ENCODE measurements at regions not wholly inside any gene's neighbourhood (a gene's known extent, or its start where the extent isn't known, plus 50 kb on each side); places are given as distances from the start of the nearest gene placed in this dataset.
"Not testable (repeated sequence)": the region's sequence is repeated elsewhere in the genome, so short reads cannot be mapped to it uniquely, and the experiment has no call there.

DNA sequence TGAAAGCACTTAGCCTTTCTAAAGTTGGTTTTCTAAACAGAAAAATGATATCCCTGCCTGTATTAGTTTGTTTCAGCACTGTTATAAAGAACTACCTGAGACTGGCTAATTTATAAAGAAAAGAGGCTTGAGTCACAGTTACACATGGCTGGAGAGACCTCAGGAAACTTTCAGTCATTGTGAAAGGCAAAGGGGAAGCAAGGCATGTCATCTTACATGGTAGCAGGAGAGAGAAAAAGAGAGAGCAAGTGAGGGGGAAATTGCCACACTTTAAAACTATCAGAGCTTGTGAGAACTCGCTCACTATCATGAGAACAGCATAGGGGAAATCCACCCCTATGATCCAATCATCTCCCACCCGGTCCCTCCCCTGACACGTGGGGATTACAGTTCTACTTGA, 64.9 kb downstream of the FAM170A start:
- Mint-ChIP-seq H3K9me3 (peaks cover 28% of the 10 kb centered on the region), H3K4me3 (no peak overlapping the region), H3K27me3 (ENCODE audit: low read depth, poor library complexity) (no peaks in the 10 kb centered on the region), H3K4me1 (no peaks in the 10 kb centered on the region), H3K36me3 (ENCODE audit: low read depth) (peaks cover 5% of the 10 kb centered on the region), H3K27ac (no peak overlapping the region)
- DNase-seq = no peak
- TF ChIP-seq, protein P1, sequence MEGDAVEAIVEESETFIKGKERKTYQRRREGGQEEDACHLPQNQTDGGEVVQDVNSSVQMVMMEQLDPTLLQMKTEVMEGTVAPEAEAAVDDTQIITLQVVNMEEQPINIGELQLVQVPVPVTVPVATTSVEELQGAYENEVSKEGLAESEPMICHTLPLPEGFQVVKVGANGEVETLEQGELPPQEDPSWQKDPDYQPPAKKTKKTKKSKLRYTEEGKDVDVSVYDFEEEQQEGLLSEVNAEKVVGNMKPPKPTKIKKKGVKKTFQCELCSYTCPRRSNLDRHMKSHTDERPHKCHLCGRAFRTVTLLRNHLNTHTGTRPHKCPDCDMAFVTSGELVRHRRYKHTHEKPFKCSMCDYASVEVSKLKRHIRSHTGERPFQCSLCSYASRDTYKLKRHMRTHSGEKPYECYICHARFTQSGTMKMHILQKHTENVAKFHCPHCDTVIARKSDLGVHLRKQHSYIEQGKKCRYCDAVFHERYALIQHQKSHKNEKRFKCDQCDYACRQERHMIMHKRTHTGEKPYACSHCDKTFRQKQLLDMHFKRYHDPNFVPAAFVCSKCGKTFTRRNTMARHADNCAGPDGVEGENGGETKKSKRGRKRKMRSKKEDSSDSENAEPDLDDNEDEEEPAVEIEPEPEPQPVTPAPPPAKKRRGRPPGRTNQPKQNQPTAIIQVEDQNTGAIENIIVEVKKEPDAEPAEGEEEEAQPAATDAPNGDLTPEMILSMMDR (IDR thresholded peaks at IDR 0.05) = no peak

DNA sequence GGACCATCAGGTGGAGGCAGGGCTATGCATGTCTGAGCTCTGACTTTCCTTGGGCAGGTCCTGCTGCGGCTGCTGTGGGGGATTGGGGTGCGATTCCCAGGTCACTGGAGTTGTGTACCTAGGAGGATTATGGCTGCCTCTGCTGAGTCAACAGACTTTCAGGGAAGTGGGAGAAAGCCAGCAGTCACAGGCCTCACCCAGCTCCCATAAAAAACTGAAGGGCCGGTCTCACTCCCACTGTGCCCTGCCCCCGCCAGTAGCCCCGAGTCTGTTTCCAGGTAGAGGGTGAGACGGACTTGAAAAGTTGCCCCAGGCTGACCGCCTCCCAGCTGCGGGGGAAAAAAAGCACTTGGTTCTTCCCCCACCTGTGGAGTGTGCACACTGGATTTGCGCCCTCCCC, 76.7 kb downstream of the FAM170A start:
- peaks cover 17% of the 10 kb centered on the region for H3K9me3 Mint-ChIP-seq
- H3K27me3 Mint-ChIP-seq (ENCODE audit: low read depth, poor library complexity) = peaks cover 3% of the 10 kb centered on the region
- TF ChIP-seq, protein P1 (IDR thresholded peaks at IDR 0.05) = no peak
- no peaks in the 10 kb centered on the region for H3K36me3 Mint-ChIP-seq (ENCODE audit: low read depth)
- no peak for DNase-seq
- peaks cover 4% of the 10 kb centered on the region for H3K4me1 Mint-ChIP-seq
- no peak overlapping the region for H3K4me3 Mint-ChIP-seq
- H3K27ac Mint-ChIP-seq = no peak overlapping the region

DNA sequence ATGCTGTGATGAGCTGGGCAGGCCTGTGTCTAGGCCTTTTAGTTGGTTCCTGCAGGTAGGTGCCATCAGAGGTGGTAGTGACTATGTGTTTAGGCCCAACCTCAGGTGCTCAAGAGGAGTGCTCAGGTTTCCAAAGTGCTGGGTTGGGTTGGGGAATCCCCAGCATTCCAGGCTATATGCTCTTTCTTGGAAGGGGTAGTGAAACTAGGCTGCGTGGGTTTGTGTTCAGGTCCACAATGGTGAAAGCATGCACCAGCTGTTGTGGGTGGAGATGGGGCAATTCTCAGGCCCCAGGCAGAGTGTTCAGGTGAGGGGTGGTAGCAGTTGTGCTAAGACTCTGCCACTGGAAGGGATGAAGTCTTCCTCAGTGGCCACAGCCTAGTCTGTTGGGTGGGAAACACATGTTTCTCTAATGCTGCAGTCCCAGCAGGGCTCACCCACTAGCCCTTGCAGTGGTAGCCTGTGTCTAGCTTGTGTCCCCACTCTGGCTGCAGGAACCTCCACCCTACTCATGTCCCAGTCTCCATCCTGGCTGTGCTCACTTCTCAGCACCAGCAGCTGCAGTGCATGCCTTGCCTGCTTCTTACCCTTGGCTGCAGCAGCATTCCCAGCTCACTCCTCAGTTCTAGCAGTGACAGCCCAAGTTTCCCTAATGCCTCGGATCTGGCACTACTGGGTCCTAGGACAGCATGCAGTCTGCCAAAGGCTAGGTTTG, 78.9 kb downstream of the FAM170A start:
- Mint-ChIP-seq H3K4me3 (no peak overlapping the region), H3K9me3 (peaks cover 14% of the 10 kb centered on the region), H3K36me3 (ENCODE audit: low read depth) (no peaks in the 10 kb centered on the region), H3K27me3 (ENCODE audit: low read depth, poor library complexity) (no peaks in the 10 kb centered on the region), H3K4me1 (peaks cover 4% of the 10 kb centered on the region), H3K27ac (no peak overlapping the region)
- no peak for DNase-seq
- TF ChIP-seq, protein P1 (IDR thresholded peaks at IDR 0.05) = no peak

DNA sequence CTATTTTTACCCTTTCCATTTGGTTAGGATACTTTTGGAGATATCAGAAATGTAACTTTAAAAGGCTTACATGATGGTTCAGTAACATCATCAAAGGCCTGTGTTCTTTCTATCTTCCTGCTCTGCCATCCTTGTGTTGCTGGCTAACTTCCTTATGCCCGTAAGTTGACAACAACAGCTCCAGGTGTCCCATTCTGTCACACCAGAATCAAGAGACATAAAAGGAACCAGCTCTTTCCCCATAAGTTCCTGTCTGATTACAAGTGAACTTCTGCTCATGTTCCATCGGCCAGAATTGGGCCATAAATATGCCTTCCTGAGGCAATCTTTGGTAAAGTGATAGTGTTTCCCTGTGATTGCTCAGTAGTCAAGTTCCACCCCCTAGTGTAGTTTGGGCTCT, 92.4 kb downstream of the FAM170A start:
- H3K27me3 Mint-ChIP-seq (ENCODE audit: low read depth, poor library complexity) = peaks cover 4% of the 10 kb centered on the region
- H3K36me3 Mint-ChIP-seq (ENCODE audit: low read depth) = peaks cover 7% of the 10 kb centered on the region
- H3K9me3 Mint-ChIP-seq = peaks cover 18% of the 10 kb centered on the region
- H3K4me1 Mint-ChIP-seq = peaks cover 10% of the 10 kb centered on the region
- DNase-seq = no peak
- no peak overlapping the region for H3K27ac Mint-ChIP-seq
- H3K4me3 Mint-ChIP-seq = no peak overlapping the region
- TF ChIP-seq, protein P1 (IDR thresholded peaks at IDR 0.05) = no peak

DNA sequence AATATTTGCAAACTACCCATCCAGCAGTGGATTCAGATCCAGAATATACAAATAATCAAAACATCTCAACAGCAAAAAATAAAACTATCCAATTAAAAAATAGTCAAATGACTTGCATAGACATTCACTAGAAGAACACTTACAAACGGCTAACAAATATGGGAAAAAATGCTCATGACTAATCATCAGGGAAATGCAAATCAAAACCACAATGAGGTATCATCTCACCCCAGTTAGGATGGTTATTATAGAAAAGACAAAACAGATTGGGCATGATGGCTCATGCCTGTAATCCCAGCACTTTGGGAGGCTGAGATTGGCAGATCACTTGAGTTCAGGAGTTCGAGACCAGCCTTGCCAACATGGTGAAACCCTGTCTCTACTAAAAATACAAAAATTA, 95.9 kb downstream of the FAM170A start:
- not testable (repeated sequence) for H3K27ac Mint-ChIP-seq; H3K36me3 Mint-ChIP-seq (ENCODE audit: low read depth); H3K27me3 Mint-ChIP-seq (ENCODE audit: low read depth, poor library complexity); DNase-seq; H3K4me3 Mint-ChIP-seq
- peaks cover 22% of the 10 kb centered on the region for H3K9me3 Mint-ChIP-seq
- peaks cover 10% of the 10 kb centered on the region for H3K4me1 Mint-ChIP-seq

DNA sequence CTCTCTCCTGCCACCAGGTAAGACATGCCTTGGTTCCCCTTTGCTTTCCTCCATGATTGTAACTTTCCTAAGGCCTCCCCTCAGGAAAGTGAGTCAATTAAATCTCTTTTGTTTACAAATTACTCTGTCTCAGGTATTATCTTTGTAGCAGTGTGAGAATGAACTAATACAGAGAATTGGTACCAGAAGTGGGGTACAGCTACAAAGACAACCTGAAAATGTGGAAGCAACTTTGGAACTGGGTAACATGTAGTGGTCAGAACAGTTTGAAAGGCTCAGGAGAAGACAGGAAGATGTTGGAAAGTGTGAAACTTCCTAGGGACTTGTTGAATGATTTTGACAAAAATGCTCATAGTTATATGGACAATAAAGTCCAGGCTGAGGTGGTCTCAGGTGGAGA, 97.2 kb downstream of the FAM170A start:
- peaks cover 9% of the 10 kb centered on the region for H3K36me3 Mint-ChIP-seq (ENCODE audit: low read depth)
- H3K27me3 Mint-ChIP-seq (ENCODE audit: low read depth, poor library complexity) = peaks cover 4% of the 10 kb centered on the region
- TF ChIP-seq, protein P1 (IDR thresholded peaks at IDR 0.05) = no peak
- no peak overlapping the region for H3K27ac Mint-ChIP-seq
- no peak overlapping the region for H3K4me3 Mint-ChIP-seq
- H3K4me1 Mint-ChIP-seq = peaks cover 7% of the 10 kb centered on the region
- DNase-seq = no peak
- peaks cover 22% of the 10 kb centered on the region for H3K9me3 Mint-ChIP-seq
